Testis (tissue), 2 donors: ENCODE measurements at regions not wholly inside any gene's neighbourhood (a gene's known extent, or its start where the extent isn't known, plus 50 kb on each side); places are given as distances from the start of the nearest gene placed in this dataset.
"Not testable (repeated sequence)": the region's sequence is repeated elsewhere in the genome, so short reads cannot be mapped to it uniquely, and the experiment has no call there.

Experiments
- DNase-seq: peaks from one replicate; pipeline ENCODE4 v3.0.0-alpha.2; 2019
- H3K27ac ChIP-seq, 2 donors: fragments of 200-600 bp; sonication (generic); one replicate each; pipeline ENCODE4 v1.5.1; 2019
- H3K27me3 ChIP-seq: fragments of 200-600 bp; sonication (generic); one replicate; pipeline ENCODE4 v1.5.1; 2019
- H3K36me3 ChIP-seq: fragments of 200-600 bp; sonication (generic); one replicate; pipeline ENCODE4 v1.5.1; 2017; ENCODE audit warnings: low read depth; ENCODE audit errors: missing control alignments
- H3K4me1 ChIP-seq: fragments of 200-600 bp; sonication (generic); one replicate; pipeline ENCODE4 v1.5.1; 2019
- H3K4me3 ChIP-seq, 2 donors: fragments of 200-600 bp; sonication (generic); one replicate each; pipeline ENCODE4 v1.5.1; 2017 to 2019
- H3K9me3 ChIP-seq: fragments of 200-600 bp; sonication (generic); one replicate; pipeline ENCODE4 v1.5.1; 2017
- POLR2A ChIP-seq: fragments of 450-650 bp; IDR thresholded peaks from one replicate; pipeline ENCODE4 v1.6.1; 2017; ENCODE audit warnings: antibody characterized with exemption, mild to moderate bottlenecking, moderate library complexity
- WGBS, 2 donors: methylation state at CpG; one replicate each; pipeline ENCODE4 v1.1.5; 2018; 5-methylcytosine and 5-hydroxymethylcytosine counted together
- intact Hi-C: fragments of 100-400 bp; cut with DNase I; formaldehyde crosslinking; loops from one replicate; pipeline ENCODE4 v1.15.1; 2023; ENCODE audit warnings: low total_unique reads
- TF ChIP-seq, protein P1 (sequence below), 3 experiments: fragments of 450-650 bp in 2 of 3; fragments of 200-600 bp in 1 of 3; sonication (generic) in 1 of 3; IDR thresholded peaks; one replicate each; pipeline ENCODE4 v1.5.1; 2016 to 2019; ENCODE audit warnings: antibody characterized with exemption in 3 of 3, mild to moderate bottlenecking in 2 of 3, moderate library complexity in 1 of 3

DNA sequence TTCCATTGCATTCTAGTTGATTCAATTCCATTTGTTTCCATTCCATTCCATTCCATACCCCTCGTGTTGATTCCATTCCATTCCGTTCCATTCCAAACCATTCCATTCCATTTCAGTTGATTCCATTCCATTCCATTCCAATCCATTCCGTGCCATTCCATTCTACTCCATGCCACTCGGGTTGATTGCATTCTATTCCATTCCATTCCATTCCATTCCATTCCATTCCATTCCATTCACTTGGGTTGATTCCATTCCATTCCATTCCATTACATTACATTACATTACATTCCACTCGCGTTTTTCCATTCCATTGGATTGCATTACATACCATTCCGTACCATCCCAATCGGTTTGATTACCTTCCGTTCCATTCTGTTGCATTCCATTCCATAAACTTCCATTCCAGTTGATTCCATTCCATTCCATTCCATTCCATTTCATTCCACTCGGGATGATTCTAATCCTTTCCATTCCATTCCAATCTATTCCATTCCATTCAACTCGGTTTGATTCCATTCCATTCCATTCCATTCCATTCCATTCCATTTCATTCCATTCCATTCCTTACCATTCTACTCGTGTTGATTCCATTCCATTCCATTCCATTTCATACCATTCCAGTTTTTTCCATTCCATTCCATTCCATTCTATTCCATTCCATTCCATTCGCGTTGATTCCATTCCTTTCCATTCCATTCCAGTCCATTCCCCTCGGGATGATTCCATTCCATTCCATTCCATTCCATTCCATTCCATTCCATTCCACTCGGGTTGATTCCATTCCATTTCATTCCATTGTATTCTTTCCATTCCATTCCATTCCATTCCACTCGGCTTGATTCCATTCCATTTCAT, 1140.4 kb downstream of the RPIA start:
- DNase-seq, result no peak
- Histone ChIP-seq H3K36me3 (no peaks in the 10 kb centered on the region), H3K27ac (no peak overlapping the region), H3K9me3 (peaks cover 20% of the 10 kb centered on the region), H3K27me3 (no peaks in the 10 kb centered on the region), H3K4me3 (no peak overlapping the region), H3K4me1 (no peaks in the 10 kb centered on the region)
- WGBS, 2 donors, result 56 to 60% methylated on average over 17 of the region's 17 CpGs
- TF ChIP-seq POLR2A, result no peak
- TF ChIP-seq, protein P1, sequence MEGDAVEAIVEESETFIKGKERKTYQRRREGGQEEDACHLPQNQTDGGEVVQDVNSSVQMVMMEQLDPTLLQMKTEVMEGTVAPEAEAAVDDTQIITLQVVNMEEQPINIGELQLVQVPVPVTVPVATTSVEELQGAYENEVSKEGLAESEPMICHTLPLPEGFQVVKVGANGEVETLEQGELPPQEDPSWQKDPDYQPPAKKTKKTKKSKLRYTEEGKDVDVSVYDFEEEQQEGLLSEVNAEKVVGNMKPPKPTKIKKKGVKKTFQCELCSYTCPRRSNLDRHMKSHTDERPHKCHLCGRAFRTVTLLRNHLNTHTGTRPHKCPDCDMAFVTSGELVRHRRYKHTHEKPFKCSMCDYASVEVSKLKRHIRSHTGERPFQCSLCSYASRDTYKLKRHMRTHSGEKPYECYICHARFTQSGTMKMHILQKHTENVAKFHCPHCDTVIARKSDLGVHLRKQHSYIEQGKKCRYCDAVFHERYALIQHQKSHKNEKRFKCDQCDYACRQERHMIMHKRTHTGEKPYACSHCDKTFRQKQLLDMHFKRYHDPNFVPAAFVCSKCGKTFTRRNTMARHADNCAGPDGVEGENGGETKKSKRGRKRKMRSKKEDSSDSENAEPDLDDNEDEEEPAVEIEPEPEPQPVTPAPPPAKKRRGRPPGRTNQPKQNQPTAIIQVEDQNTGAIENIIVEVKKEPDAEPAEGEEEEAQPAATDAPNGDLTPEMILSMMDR (IDR thresholded peaks at IDR 0.05), result no peak
- intact Hi-C loops, result no loop called here

DNA sequence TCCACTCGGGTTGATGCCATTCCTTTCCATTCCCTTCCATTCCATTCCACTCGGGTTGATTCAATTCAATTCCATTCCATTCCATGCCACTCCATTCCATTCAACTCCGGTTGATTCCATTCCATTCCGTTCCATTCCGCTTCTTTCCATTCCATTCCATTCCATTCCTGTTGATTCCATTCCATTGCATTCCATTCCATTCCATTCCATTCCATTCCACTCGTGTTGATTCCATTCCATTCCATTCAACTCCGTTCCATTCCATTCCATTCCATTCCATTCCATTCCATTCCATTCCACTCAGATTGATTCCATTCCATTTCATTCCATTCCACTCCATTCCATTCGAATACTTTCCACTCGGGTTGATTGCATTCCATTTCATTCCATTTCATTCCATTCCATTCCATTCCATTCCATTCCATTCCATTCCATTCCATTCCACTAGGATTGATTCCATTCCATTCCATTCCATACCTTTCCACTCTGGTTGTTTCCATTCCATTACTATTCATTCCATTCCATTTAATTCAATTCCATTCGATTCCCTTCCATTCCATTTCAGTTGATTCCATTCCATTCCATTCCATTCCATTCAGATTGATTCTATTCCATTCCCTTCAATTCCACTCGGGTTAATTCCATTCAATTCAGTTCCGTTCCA, 1141.8 kb downstream of the RPIA start:
- TF ChIP-seq, protein P1 (IDR thresholded peaks at IDR 0.05), result no peak
- no peak for TF ChIP-seq POLR2A
- H3K27ac ChIP-seq, result no peak overlapping the region
- intact Hi-C loops, result no loop called here
- no peak overlapping the region for H3K4me3 ChIP-seq
- no peaks in the 10 kb centered on the region for H3K27me3 ChIP-seq
- H3K4me1 ChIP-seq, result no peaks in the 10 kb centered on the region
- H3K9me3 ChIP-seq, result peaks cover 16% of the 10 kb centered on the region
- no peaks in the 10 kb centered on the region for H3K36me3 ChIP-seq
- DNase-seq, result no peak
- WGBS, 2 donors, result 56 to 62% methylated on average over 12 of the region's 12 CpGs

DNA sequence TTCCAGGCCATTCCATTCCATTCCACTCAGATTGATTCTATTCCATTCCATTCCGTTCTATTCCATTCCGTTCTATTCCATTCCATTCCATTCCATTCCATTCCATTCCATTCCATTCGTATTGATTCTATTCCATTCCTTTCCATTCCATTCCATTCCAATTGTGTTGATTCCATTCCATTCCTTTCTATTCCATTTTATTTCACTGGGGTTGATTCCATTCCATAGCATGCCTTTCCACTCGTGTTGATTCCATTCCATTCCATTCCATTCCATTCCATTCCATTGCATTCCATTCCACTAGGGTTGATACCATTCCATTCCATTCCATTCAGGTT, 1142.3 kb downstream of the RPIA start:
- Histone ChIP-seq H3K4me1 (no peaks in the 10 kb centered on the region), H3K4me3 (no peak overlapping the region), H3K27me3 (no peaks in the 10 kb centered on the region), H3K9me3 (peaks cover 16% of the 10 kb centered on the region), H3K36me3 (no peaks in the 10 kb centered on the region), H3K27ac (no peak overlapping the region)
- 51 to 58% methylated on average over 4 of the region's 4 CpGs for WGBS, 2 donors
- DNase-seq, result no peak
- intact Hi-C loops, result no loop called here
- TF ChIP-seq, protein P1 (IDR thresholded peaks at IDR 0.05), result no peak
- TF ChIP-seq POLR2A, result no peak

DNA sequence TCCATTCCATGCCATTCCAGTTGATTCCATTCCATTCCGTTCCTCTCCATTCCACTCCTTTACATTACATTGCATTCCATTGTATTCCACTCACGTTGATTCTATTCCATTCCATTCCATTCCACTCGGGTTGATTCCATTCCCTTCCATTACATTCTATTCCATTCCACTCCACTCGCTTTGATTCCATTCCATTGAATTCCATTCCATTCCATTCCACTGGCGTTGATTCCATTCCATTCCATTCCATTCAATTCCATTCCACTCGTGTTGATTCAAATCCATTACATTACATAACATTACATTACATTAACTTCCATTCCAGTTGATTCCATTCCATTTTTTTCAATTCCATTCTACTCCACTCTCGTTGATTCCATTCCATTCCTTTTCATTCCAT, 1142.8 kb downstream of the RPIA start:
- TF ChIP-seq, protein P1 (IDR thresholded peaks at IDR 0.05), result no peak
- TF ChIP-seq POLR2A, result no peak
- Histone ChIP-seq H3K4me1 (no peaks in the 10 kb centered on the region), H3K27ac (no peak overlapping the region), H3K9me3 (peaks cover 16% of the 10 kb centered on the region), H3K36me3 (no peaks in the 10 kb centered on the region), H3K4me3 (no peak overlapping the region), H3K27me3 (no peaks in the 10 kb centered on the region)
- DNase-seq, result no peak
- WGBS, 2 donors, result 53 to 57% methylated on average over 7 of the region's 7 CpGs
- intact Hi-C loops, result no loop called here

DNA sequence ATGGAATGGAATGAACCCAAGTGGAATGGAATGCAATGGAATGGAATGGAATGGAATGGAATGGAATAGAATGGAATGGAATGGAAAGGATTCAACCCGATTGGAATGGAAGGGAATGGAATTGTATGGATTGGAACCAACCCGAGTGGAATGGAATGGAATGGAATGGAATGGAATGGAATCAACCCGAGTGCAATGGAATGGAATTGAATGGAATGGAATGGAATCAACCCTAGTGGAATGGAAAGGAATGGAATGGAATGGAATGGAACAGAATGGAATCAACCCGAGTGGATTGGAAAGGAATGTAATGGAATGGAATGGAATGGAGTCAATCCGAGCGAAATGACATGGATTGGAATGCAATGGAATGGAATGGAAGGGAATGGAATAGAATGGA, 1144.9 kb downstream of the RPIA start:
- H3K27me3 ChIP-seq, DNase-seq, H3K4me1 ChIP-seq, intact Hi-C loops, H3K36me3 ChIP-seq, H3K9me3 ChIP-seq, H3K4me3 ChIP-seq, H3K27ac ChIP-seq: not testable (repeated sequence)
- WGBS, 2 donors, result 55 to 58% methylated on average over 6 of the region's 6 CpGs
